GM19467 (cell line): ENCODE measurements at regions not wholly inside any gene's neighbourhood (a gene's known extent, or its start where the extent isn't known, plus 50 kb on each side); places are given as distances from the start of the nearest gene placed in this dataset.
"Not testable (repeated sequence)": the region's sequence is repeated elsewhere in the genome, so short reads cannot be mapped to it uniquely, and the experiment has no call there.

Experiments
- ATAC-seq: cut with Tn5 transposase; IDR thresholded peaks from one replicate; pipeline ENCODE4 v1.9.1; 2021; ENCODE audit warnings: mild to moderate bottlenecking, moderate library complexity; ENCODE audit not compliant: unreplicated experiment

DNA sequence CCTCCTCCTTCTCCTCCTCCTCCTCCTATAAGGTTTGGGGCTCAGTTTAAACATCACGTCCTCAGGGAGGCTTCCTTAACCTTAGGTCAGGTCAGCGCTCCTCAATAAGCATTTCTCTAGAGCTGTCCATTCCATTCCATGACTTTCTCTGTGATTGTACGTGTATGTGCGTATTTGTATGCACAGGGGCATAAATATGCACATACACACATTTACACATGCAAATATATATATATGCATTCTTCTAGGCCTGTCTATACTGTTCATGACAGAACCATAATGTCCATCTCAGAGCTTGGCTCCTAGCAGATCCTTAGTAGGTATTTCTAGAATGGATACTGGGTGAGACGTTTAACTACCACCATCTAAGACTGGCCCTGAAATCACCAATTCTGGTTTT is 258.6 kb downstream of the STIM2 start:
- ATAC-seq = no peak

- ATAC-seq = no peak
These were observed 261.2 kb downstream of the STIM2 start for GRCh38 chr4:27121830-27122229.

DNA sequence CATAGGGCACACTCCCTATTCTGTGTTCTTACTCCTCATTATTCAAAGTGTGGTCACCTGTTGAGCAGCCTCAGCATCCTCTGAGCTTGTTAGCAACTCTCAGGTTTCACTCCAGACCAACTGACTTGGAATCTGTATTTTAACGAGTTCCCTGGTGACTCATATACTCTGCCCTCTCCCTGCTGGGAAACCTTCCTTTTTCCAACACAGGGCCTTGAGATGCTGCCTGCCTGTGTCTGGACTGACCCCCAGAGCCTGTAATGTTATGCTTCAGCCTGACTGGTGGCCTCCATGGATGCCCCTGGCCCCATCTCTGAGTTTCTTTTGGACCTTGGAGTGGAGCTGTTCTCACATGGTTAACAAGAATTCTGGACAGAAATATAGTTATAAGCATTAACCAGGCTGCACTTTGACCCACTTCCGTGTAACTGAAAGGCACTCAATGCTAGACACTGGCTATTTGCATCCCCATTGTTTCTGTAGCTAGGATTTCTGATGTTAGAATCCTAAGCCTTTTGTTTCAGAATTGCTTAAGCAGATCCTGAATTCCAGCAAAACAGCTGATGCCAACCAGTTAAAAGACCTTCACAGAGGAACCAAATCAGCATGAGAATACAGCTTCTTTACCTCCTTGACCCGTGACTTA is 262.6 kb downstream of the STIM2 start:
- no peak for ATAC-seq

DNA sequence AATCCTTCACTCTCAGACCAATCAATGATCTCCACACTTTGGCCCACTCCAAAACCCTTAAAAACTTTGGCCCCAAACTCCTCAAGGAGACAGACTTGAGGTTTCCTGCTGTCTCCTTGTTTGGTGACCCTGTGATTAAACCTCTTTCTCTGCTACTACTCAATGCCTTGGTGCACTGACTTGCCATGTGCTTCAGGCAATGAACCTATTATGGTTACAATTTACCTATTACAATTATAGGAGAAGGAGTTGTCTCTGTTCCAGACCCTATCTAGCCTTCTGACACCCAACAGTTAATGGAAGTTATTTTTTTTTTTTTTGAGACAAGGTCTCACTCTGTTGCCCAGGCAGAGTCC is 263.1 kb downstream of the STIM2 start:
- no peak for ATAC-seq

- ATAC-seq = not testable (repeated sequence)
These were observed 266.3 kb downstream of the STIM2 start for GRCh38 chr4:27126895-27127294.

DNA sequence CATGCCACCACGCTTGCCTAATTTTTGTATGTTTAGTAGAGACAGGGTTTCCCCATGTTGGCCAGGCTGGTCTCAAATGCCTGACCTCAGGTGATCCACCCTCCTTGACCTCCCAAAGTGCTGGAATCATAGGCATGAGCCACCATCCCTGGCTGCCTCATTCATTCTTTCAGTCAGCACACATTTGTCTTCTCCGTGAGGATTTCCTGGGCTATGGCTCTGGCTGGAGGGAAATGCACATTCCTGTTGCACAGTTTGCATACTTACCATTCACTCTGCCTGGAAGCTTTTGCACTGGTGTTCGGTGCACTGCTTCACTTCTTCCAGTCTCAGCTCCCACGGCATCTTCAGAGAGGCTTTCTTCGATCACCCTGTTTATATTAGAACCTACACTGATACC is 267.8 kb downstream of the STIM2 start:
- no peak for ATAC-seq

GRCh38 chr4:27129871-27130366 is 269.3 kb downstream of the STIM2 start:
- no peak for ATAC-seq

- ATAC-seq = no peak
These were observed 271.9 kb downstream of the STIM2 start for GRCh38 chr4:27132497-27132896.

DNA sequence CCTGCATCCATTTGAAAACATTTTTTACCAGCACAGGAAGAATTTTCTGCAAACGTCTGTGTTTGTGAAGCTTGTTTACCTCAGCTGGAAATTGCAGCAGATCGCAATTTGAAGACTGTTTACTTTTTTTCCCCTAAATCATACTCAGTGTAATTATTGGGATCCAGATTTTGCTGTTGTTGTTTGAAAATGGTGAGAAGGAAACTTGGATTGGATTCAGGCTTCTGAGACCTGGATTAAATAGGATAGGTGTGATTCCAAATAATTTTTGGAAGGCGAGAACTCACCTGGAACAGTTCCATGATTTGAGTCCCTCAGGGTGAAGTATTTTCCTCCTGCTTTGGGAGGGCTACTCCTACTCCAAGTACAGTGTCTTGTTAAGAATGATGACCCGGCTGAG is 279.8 kb downstream of the STIM2 start:
- no peak for ATAC-seq

DNA sequence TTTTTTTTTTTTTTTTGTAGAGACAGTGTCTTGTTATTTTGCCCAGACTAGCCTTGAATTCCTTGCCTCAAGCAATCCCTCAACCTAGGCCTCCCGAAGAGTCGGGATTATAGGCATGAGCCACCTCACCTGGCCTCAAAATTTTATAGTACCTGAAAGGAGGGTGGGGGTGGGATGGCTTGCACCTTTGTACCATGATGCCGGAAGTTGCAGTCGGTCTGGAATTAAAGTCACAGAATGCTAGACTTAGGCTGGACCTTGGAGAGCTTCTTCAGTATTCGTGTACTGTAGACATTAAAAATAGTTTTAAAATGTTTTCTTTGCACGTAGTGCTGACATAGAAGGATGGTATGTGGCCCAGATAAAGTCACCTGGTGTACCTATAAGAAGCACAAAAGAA is 280.9 kb downstream of the STIM2 start:
- ATAC-seq = no peak

GRCh38 chr4:27142841-27143240 is 282.2 kb downstream of the STIM2 start:
- no peak for ATAC-seq

- ATAC-seq = no peak
These were observed 285.0 kb downstream of the STIM2 start for GRCh38 chr4:27145597-27145996.

DNA sequence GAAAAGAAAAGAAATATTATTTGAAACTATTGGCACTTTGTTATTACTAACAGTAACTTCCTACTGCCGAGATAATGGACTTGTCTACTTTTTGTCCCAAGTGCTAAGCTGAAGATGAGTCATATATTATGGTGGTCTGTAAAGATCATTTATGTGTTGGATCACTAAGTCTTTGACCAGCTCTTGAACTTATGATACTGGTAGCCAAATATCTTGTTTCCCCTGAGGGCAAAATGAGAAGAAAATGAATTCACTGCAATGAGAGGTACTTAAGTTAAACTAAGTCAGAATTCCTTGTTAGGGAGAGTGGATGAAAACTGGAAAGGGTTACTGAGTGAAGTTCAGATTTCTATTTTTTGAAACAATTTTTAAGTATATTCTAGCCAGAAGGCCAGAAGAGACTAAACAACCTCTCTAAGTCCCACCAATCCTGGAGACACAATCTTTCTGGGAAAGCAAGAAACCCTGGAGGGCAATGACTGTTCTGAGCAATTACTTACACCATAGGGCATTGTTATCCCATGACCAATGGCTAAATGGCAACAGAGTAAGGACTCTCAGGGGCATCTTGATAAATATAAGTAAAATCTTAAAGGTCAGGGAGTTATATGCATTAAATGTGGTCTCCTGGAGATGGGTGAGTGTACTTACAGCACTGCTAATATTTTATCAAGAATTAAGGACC is 287.7 kb downstream of the STIM2 start:
- ATAC-seq = no peak

DNA sequence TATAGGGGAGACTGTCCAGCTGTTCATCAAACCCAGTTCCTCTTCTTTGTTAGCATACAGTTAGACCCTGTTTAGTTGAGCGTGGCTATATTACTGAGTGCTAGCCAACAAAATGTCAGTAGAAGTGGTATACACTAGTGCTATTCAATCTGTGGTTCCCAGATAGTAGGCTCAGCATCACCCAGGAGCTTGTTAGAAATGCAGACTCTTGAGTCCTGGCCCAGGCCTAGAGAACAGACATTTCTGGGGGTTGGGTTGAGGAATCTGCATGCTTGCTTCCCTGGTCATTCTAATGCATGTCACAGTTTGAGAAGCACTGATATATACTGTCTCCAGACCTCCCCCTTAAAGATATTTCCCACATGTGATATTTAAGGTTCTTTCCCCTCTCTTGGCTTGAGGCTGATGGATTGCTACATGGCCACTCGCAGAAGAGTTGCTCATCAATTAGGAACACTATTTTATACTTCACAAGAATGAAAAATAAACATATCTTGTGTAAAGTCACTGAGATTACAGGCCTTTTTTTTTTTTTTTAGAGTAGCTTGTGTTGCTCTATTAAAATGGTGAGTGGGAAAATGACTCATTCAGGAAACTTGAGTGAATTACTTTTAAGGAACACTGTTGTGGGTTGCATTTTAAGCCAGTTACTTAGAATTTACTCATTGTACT is 289.0 kb downstream of the STIM2 start:
- ATAC-seq = no peak

DNA sequence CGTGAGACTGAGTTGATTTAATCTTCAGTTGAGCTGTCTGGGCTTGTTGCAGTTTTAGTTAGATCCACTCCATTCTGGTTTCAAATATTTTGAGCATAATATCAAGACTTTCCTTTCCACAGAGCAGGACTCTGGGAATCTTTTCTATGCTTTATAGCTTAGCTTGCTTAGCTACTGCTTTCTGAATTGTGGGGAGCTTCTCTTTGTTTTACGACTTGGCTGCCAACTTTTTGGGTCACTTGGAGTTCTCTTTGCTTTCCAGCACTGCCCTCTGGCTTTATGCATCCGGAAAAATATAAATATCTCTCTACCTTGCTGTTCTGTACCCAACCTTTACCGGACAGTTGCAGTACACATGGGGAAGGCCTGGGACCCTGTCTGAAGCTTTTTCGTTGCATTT is 292.1 kb downstream of the STIM2 start:
- no peak for ATAC-seq

DNA sequence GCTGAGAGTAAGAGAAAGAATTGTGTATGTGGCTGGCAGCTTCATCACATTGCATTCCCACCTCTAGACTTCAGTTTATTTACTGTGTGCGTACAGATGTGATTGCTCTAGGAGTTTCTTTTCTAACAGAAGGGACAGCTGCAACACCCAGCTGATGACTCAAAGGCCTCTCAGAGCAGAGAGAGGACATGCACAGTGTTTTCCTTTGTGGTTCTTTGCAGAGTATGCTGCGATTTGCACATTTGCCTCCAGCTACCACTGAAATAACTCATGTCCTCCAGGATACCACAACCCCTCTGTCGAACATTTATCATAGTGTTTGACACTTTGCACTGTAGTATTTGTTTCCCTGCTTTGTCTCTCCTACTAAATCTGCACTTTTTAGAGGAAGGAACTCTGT is 294.1 kb downstream of the STIM2 start:
- ATAC-seq = no peak

- no peak for ATAC-seq
These were observed 300.6 kb downstream of the STIM2 start for GRCh38 chr4:27161191-27161590.

DNA sequence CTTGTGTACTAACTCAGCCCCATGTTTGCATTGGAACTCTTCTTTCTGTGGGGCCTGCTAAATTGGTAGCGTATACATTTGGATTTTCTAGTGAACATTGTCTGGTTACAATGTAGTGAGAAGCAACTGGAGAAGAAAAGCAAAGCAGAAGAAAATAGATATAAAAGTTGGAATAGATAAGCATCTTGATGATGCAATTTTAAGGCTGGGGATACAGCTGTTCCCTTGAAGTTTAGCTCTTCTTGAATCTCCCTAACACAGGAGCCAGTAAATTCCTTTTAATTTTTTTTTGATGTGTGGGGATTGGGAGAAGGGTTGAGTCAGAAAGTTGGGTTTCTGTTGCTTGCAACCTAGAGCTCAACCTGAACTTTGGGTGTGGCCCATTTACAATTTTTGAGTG is 308.1 kb downstream of the STIM2 start:
- no peak for ATAC-seq

DNA sequence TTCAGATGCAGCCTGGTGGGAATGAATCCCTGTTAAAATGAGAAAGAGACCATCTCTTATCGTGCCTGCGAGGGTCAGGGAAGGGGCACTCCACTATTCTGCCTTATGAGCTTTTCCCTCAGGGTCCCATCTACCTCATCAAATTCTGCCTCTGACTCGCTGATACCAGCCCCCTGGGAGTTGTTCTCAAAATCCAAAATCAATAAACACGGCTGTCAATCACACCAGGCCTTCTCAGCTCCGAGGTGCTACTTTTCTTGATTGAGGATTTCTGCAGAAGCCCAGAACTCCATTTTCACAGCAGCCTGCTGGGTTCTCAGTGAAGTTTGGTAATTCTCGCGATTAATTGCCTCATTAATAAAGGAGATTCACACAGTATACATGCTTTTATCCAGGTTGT is 312.6 kb downstream of the STIM2 start:
- no peak for ATAC-seq

GRCh38 chr4:27176400-27176799 is 315.8 kb downstream of the STIM2 start:
- no peak for ATAC-seq

DNA sequence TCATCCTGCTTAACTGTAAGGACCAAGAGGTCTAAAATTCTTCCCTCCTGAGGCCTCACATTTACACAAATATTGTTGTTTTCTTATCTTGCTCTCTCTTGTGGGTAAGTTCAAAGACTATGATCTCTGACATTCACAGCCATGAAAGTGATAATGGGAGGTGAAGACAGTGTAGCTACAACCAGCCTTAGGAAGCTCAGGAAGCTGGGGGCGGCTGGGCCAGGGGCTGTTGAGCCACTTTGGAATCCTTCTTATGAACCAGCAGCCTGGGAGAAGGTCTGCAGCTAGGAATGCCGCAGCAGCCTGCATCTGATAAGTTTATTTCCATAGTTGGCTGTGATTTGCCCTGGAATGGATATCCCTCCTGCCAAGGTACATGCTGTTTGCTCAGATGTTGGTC is 316.2 kb downstream of the STIM2 start:
- ATAC-seq = no peak

- no peak for ATAC-seq
These were observed 317.4 kb downstream of the STIM2 start for GRCh38 chr4:27178061-27178460.
